CD4-positive, alpha-beta T cell (primary cell): ENCODE measurements at regions not wholly inside any gene's neighbourhood (a gene's known extent, or its start where the extent isn't known, plus 50 kb on each side); places are given as distances from the start of the nearest gene placed in this dataset.

Experiments used
- ATAC-seq: fragments of 200-7000 bp; cut with Tn5 transposase; one replicate; pipeline ENCODE4 v1.10.0; 2022; ENCODE audit warnings: mild to moderate bottlenecking; ENCODE audit not compliant: poor library complexity
- CTCF ChIA-PET: fragments of 350-600 bp; sonication (Branson Sonifier 250); formaldehyde crosslinking; loops from one replicate; lab custom pipeline; 2021; ENCODE audit warnings: antibody characterized with exemption, inconsistent platforms; lab: Charles Lee
- POLR2A ChIA-PET: fragments of 350-600 bp; sonication (Branson Sonifier 250); formaldehyde crosslinking; loops from one replicate; lab custom pipeline; 2021; ENCODE audit warnings: antibody characterized with exemption, inconsistent platforms; lab: Charles Lee
- DNase-seq, 14 experiments: peaks; one replicate each; pipeline ENCODE4 v3.0.0-alpha.2; 2013 to 2020; ENCODE audit warnings: mixed read lengths in 2 of 14
- H3K27ac ChIP-seq, 2 donors: one replicate each; pipeline versions ENCODE4 v1.5.1 to v1.7.0; 2013; ENCODE audit warnings: low read length in 2 of 2, low read depth in 1 of 2, mild to moderate bottlenecking in 1 of 2
- H3K27me3 ChIP-seq, 2 experiments: 1 replicate in 1 of 2; 2 replicates in 1 of 2; pipeline versions ENCODE4 v1.6.1 to v1.7.0; 2013; ENCODE audit warnings: low read length in 2 of 2, control low read depth in 1 of 2, mild to moderate bottlenecking in 1 of 2, moderate library complexity in 1 of 2; ENCODE audit not compliant: insufficient read depth in 2 of 2, control insufficient read depth in 1 of 2
- H3K36me3 ChIP-seq: one replicate; pipeline ENCODE4 v1.6.1; 2013; ENCODE audit warnings: low read length, control low read depth; ENCODE audit not compliant: insufficient read depth
- H3K4me1 ChIP-seq: one replicate; pipeline ENCODE4 v1.6.1; 2013; ENCODE audit warnings: low read length, control low read depth; ENCODE audit not compliant: insufficient read depth
- H3K4me3 ChIP-seq: one replicate; pipeline ENCODE4 v1.5.1; 2013; ENCODE audit warnings: mild to moderate bottlenecking, low read length, moderate library complexity
- H3K9me3 ChIP-seq, 2 experiments: 1 replicate in 1 of 2; 2 replicates in 1 of 2; pipeline versions ENCODE4 v1.6.1 to v1.7.0; 2013; ENCODE audit warnings: low read length in 2 of 2, mild to moderate bottlenecking in 2 of 2, control low read depth in 1 of 2, moderate library complexity in 1 of 2; ENCODE audit not compliant: control insufficient read depth in 1 of 2, insufficient read depth in 1 of 2
- H3K27ac Mint-ChIP-seq: one replicate; pipeline ENCODE4 v1.8.0; 2020; ENCODE audit warnings: mixed read lengths
- H3K27me3 Mint-ChIP-seq: one replicate; pipeline ENCODE4 v1.8.0; 2021; ENCODE audit warnings: mixed read lengths
- H3K36me3 Mint-ChIP-seq: one replicate; pipeline ENCODE4 v1.8.0; 2021; ENCODE audit warnings: low read depth, mixed read lengths
- H3K4me1 Mint-ChIP-seq: one replicate; pipeline ENCODE4 v1.8.0; 2021; ENCODE audit warnings: low read depth, mixed read lengths
- H3K4me3 Mint-ChIP-seq: one replicate; pipeline ENCODE4 v1.8.0; 2020; ENCODE audit warnings: mild to moderate bottlenecking, mixed read lengths
- H3K9me3 Mint-ChIP-seq: one replicate; pipeline ENCODE4 v1.8.0; 2020; ENCODE audit warnings: mixed read lengths
- CTCF ChIP-seq: fragments of 200-600 bp; IDR thresholded peaks from one replicate; pipeline ENCODE4 v1.8.0; 2022; ENCODE audit warnings: antibody characterized with exemption, mild to moderate bottlenecking
- intact Hi-C, 2 experiments: fragments of 100-400 bp; cut with DNase I in 1 of 2; cut with micrococcal nuclease in 1 of 2; formaldehyde crosslinking; loops; one replicate each; pipeline versions ENCODE4 v1.15.1 to v1.9.0; 2023 to 2025; cut with DNase I, micrococcal nuclease

GRCh38 chr14:38073641-38074040 is 134.1 kb upstream of the SSTR1 start:
- intact Hi-C loops: no loop called here
- Histone ChIP-seq H3K27me3 (no peaks in the 10 kb centered on the region), H3K36me3 (no peaks in the 10 kb centered on the region), H3K9me3 (no peaks in the 10 kb centered on the region), H3K4me3 (no peak overlapping the region), H3K4me1 (peaks cover 55% of the 10 kb centered on the region), H3K27ac (peak overlapping the region in 1 of 2 donors; percentile 5)
- ATAC-seq (no peak), DNase-seq (peak in 3 of 14 experiments; percentile 46 to 81 (median 79))
- Mint-ChIP-seq H3K27me3 (no peaks in the 10 kb centered on the region), H3K27ac (peak overlapping the region; percentile 74), H3K4me3 (no peak overlapping the region), H3K36me3 (peaks cover 4% of the 10 kb centered on the region), H3K4me1 (peaks cover 78% of the 10 kb centered on the region), H3K9me3 (no peaks in the 10 kb centered on the region)
- POLR2A ChIA-PET: interaction anchor here (1.3 to 2.4 kb wide), 2 partner anchors 9 to 52 kb away, joined by 3 to 5 read pairs; no protein-coding TSS in a partner anchor
- no peak for TF ChIP-seq CTCF
- CTCF ChIA-PET: no interaction called here

- no peak for TF ChIP-seq CTCF
- no peaks in the 10 kb centered on the region for H3K27me3 ChIP-seq
- H3K27me3 Mint-ChIP-seq: no peaks in the 10 kb centered on the region
- ATAC-seq (no peak), DNase-seq (peak in 2 of 14 experiments; percentile 11 to 43)
- H3K36me3 Mint-ChIP-seq: peaks cover 4% of the 10 kb centered on the region
- ChIA-PET POLR2A (interaction anchor here (1.2 to 2.4 kb wide), 3 partner anchors 10 to 53 kb away, joined by 3 to 5 read pairs (median 4); no protein-coding TSS in a partner anchor), CTCF (no interaction called here)
- no peaks in the 10 kb centered on the region for H3K9me3 ChIP-seq
- no peaks in the 10 kb centered on the region for H3K9me3 Mint-ChIP-seq
- peak overlapping the region; percentile 74 for H3K27ac Mint-ChIP-seq
- peaks cover 81% of the 10 kb centered on the region for H3K4me1 Mint-ChIP-seq
- no peaks in the 10 kb centered on the region for H3K36me3 ChIP-seq
- intact Hi-C loops: no loop called here
- peak overlapping the region in 1 of 2 donors; percentile 5 for H3K27ac ChIP-seq
- no peak overlapping the region for H3K4me3 ChIP-seq
- peak overlapping the region; percentile 52 for H3K4me3 Mint-ChIP-seq
- H3K4me1 ChIP-seq: peaks cover 58% of the 10 kb centered on the region
These were observed 133.6 kb upstream of the SSTR1 start for GRCh38 chr14:38074081-38074480.

- peaks cover 78% of the 10 kb centered on the region for H3K4me1 Mint-ChIP-seq
These were observed 132.9 kb upstream of the SSTR1 start for GRCh38 chr14:38074754-38075153.

More at GRCh38 chr14:38074754-38075153, 132.9 kb upstream of the SSTR1 start:
- no peak overlapping the region for H3K4me3 ChIP-seq
- Mint-ChIP-seq H3K36me3 (peaks cover 4% of the 10 kb centered on the region), H3K27me3 (no peaks in the 10 kb centered on the region), H3K27ac (peak overlapping the region; percentile 74), H3K9me3 (no peaks in the 10 kb centered on the region), H3K4me3 (peak overlapping the region; percentile 52)
- DNase-seq (peak in 5 of 14 experiments; percentile 5 to 90 (median 59)), ATAC-seq (peak; percentile 52)
- TF ChIP-seq CTCF: no peak
- POLR2A ChIA-PET: interaction anchor here (1.2 to 2.4 kb wide), 2 partner anchors 51 to 52 kb away, joined by 4 to 5 read pairs; no protein-coding TSS in a partner anchor
- no peaks in the 10 kb centered on the region for H3K9me3 ChIP-seq
- no peaks in the 10 kb centered on the region for H3K36me3 ChIP-seq
- peak overlapping the region in 1 of 2 donors; percentile 11 for H3K27ac ChIP-seq
- CTCF ChIA-PET: no interaction called here
- intact Hi-C loops: no loop called here
- no peaks in the 10 kb centered on the region for H3K27me3 ChIP-seq
- peaks cover 58% of the 10 kb centered on the region for H3K4me1 ChIP-seq
